Thoracic aorta (tissue), 2 donors: ENCODE measurements at regions not wholly inside any gene's neighbourhood (a gene's known extent, or its start where the extent isn't known, plus 50 kb on each side); places are given as distances from the start of the nearest gene placed in this dataset.

Experiments
- ATAC-seq: fragments of 150-250 bp; one replicate; pipeline ENCODE4 v1.8.0; 2017; ENCODE audit warnings: low read depth; ENCODE audit not compliant: insufficient number of reproducible peaks, low FRiP score
- DNase-seq: peaks from one replicate; pipeline ENCODE4 v3.0.0-alpha.2; 2020; ENCODE audit warnings: low spot score
- H3K27ac ChIP-seq, 2 donors: fragments of 200-600 bp; sonication (generic); 1 replicate in 1 of 2; 2 replicates in 1 of 2; pipeline ENCODE4 v1.5.1; 2016; ENCODE audit warnings: mild to moderate bottlenecking in 2 of 2, moderate library complexity in 2 of 2
- H3K27me3 ChIP-seq: fragments of 200-600 bp; sonication (generic); replicated peaks from 2 replicates; pipeline ENCODE4 v1.6.0; 2016; ENCODE audit warnings: mild to moderate bottlenecking; ENCODE audit not compliant: insufficient read depth
- H3K36me3 ChIP-seq: fragments of 200-600 bp; sonication (generic); one replicate; pipeline ENCODE4 v1.5.1; 2016
- H3K4me1 ChIP-seq, 2 donors: fragments of 200-600 bp; sonication (generic); 1 replicate in 1 of 2; 2 replicates in 1 of 2; pipeline versions ENCODE4 v1.5.1 to v1.6.0; 2016; ENCODE audit warnings: low read depth in 2 of 2, mild to moderate bottlenecking in 1 of 2; ENCODE audit not compliant: control insufficient read depth in 1 of 2
- H3K4me3 ChIP-seq: fragments of 200-600 bp; sonication (generic); 2 replicates; pipeline ENCODE4 v1.5.1; 2016; ENCODE audit warnings: mild to moderate bottlenecking
- H3K9me3 ChIP-seq: fragments of 200-600 bp; sonication (generic); 2 replicates; pipeline ENCODE4 v1.5.1; 2016
- TF ChIP-seq, protein P1 (sequence below): fragments of 200-600 bp; sonication (generic); IDR thresholded peaks from one replicate; pipeline ENCODE4 v1.5.1; 2019; ENCODE audit warnings: antibody characterized with exemption

DNA sequence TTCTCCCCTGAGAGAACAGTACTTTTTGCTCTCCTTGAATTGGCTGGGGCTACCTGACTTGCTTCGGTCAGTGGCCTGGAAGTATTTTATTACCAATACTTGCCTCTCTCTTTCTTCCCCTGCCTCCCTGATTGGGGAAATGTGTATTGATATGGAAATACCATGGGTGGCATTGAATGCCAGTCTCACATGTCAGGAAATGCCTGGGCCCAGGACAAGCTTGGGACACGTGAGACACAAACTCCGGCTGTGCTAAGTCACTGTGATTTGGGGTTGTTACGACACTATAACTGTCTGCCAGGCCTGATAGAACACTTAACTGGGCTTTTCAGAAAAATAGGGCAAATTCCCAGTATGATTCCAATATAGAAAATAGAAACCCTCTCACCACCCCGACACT is 238.3 kb downstream of the GADD45G start:
- Histone ChIP-seq H3K4me1 (peaks cover 0 to 6% of the 10 kb centered on the region in 2 donors), H3K27me3 (no peaks in the 10 kb centered on the region), H3K9me3 (no peaks in the 10 kb centered on the region), H3K36me3 (no peaks in the 10 kb centered on the region), H3K27ac (no peak overlapping the region), H3K4me3 (no peak overlapping the region)
- TF ChIP-seq, protein P1, sequence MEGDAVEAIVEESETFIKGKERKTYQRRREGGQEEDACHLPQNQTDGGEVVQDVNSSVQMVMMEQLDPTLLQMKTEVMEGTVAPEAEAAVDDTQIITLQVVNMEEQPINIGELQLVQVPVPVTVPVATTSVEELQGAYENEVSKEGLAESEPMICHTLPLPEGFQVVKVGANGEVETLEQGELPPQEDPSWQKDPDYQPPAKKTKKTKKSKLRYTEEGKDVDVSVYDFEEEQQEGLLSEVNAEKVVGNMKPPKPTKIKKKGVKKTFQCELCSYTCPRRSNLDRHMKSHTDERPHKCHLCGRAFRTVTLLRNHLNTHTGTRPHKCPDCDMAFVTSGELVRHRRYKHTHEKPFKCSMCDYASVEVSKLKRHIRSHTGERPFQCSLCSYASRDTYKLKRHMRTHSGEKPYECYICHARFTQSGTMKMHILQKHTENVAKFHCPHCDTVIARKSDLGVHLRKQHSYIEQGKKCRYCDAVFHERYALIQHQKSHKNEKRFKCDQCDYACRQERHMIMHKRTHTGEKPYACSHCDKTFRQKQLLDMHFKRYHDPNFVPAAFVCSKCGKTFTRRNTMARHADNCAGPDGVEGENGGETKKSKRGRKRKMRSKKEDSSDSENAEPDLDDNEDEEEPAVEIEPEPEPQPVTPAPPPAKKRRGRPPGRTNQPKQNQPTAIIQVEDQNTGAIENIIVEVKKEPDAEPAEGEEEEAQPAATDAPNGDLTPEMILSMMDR: no peak
- ATAC-seq: no peak
- no peak for DNase-seq

DNA sequence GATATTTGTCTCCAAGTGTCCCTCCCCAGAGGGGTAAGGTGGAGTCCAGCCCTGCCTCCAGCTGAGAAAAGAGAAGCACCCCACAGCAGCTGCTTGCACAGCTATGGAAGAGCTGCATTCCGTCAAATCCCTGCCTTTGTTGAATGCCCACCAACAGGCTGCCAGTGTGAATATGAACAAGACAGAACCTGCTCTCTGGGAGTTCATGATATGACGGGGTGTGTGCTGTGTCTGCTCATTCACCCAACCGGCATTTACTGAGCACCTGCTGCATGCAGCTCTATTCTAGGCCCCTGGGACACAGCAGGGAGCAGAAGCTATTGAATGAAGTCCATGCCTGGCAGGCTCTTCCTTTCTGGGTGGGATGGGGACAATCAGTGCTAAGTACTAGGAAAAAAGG is 238.8 kb downstream of the GADD45G start:
- DNase-seq: no peak
- no peaks in the 10 kb centered on the region for H3K9me3 ChIP-seq
- no peaks in the 10 kb centered on the region for H3K27me3 ChIP-seq
- no peak for ATAC-seq
- H3K27ac ChIP-seq: no peak overlapping the region
- H3K4me3 ChIP-seq: no peak overlapping the region
- peaks cover 0 to 6% of the 10 kb centered on the region in 2 donors for H3K4me1 ChIP-seq
- TF ChIP-seq, protein P1: no peak
- H3K36me3 ChIP-seq: no peaks in the 10 kb centered on the region

DNA sequence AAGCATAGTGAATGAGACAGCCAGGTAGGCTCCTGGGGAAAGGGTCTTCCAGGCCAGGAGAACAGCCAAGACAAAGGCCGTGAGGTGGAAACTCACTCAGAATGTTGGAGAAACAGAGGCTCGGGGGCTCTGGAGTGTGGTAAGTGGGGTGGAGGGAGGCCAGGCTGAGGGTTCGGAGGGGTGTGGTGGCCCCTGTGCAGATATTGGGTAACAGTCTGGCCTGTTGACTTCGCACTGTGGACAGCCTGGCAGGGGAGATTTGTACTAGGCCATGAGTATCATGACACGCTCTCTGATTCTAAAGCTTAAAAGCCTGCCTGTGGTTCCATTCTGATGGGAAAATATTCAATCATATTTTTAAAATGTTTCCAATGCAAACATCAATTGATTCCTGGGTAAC is 239.3 kb downstream of the GADD45G start:
- DNase-seq (no peak), ATAC-seq (no peak)
- TF ChIP-seq, protein P1: no peak

DNA sequence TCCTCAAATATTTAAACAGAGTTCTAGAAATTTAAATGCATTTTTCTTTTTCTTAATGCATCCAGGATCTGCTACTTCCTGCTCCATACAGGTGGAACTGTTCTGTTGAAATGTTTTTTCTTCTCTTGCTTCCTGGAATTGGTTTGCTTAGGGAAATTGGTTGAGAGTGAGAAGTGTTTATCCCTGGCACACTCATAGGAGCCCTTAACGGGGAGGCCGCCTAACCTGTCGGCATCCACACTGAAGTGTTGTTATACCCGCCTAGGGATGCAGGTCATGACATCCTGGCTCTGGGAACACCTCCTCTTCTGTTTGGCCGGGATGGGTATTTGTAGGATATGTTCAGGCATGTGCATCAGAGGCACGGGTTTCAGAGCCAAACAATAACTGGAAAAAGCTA is 239.7 kb downstream of the GADD45G start:
- ATAC-seq: no peak
- Histone ChIP-seq H3K4me3 (no peak overlapping the region), H3K27ac (no peak overlapping the region), H3K9me3 (no peaks in the 10 kb centered on the region), H3K36me3 (no peaks in the 10 kb centered on the region), H3K27me3 (no peaks in the 10 kb centered on the region), H3K4me1 (peaks cover 0 to 3% of the 10 kb centered on the region in 2 donors)
- TF ChIP-seq, protein P1: no peak
- DNase-seq: no peak

More for the DNA sequence above, 239.3 kb downstream of the GADD45G start:
- no peaks in the 10 kb centered on the region for H3K36me3 ChIP-seq
- H3K9me3 ChIP-seq: no peaks in the 10 kb centered on the region
- no peaks in the 10 kb centered on the region for H3K27me3 ChIP-seq
- no peak overlapping the region for H3K4me3 ChIP-seq
- peaks cover 0 to 6% of the 10 kb centered on the region in 2 donors for H3K4me1 ChIP-seq
- no peak overlapping the region for H3K27ac ChIP-seq

DNA sequence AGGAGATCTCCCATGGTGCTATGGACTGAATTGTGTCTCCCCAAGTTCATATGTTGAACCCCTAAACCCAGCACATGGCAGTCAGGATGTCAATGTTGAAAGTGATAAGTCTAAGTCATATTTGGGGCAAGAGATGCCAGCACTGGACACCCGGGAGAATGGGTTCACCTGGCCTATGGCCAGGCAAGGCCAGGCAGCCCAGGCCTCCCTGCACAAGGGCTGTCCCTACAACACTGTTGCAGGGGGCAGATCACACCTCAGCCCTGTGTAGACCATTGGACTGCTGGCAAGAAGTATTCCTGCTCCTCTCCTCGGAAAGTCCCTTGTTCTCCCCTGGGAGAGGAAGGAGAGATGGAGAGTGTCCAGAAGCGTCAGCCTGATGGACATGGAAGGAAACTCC is 240.5 kb downstream of the GADD45G start:
- no peak overlapping the region for H3K4me3 ChIP-seq
- no peaks in the 10 kb centered on the region for H3K36me3 ChIP-seq
- no peaks in the 10 kb centered on the region for H3K9me3 ChIP-seq
- no peak overlapping the region for H3K27ac ChIP-seq
- DNase-seq: no peak
- no peaks in the 10 kb centered on the region for H3K27me3 ChIP-seq
- TF ChIP-seq, protein P1: no peak
- ATAC-seq: no peak
- H3K4me1 ChIP-seq: peaks cover 0 to 2% of the 10 kb centered on the region in 2 donors
